ENCODE measurements at regions not wholly inside any gene's neighbourhood (a gene's known extent, or its start where the extent isn't known, plus 50 kb on each side); places are given as distances from the start of the nearest gene placed in this dataset.
"Not testable (repeated sequence)": the region's sequence is repeated elsewhere in the genome, so short reads cannot be mapped to it uniquely, and the experiment has no call there.

DNA sequence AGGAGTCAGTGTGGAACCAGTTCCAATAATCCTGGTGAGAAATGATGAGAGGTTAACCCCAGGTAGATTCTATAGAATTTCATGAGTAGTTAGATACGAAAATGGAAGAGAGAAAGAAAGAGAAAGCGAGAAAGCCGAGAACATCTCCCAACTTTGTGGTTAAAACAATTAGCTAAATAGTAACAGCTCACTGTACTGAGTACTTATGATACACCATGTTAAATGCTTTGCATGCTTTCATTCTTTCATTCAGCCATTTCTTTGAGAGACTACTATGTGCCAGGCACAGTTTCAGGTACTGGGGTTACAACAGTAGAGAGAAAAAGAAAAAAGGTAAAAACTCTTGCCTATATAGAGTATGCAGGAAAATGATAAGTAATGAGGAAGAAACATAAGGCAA, 109.7 kb upstream of the SYT6 start:
- no peak for DNase-seq (ENCODE audit: low read depth in 2 of 2)

DNA sequence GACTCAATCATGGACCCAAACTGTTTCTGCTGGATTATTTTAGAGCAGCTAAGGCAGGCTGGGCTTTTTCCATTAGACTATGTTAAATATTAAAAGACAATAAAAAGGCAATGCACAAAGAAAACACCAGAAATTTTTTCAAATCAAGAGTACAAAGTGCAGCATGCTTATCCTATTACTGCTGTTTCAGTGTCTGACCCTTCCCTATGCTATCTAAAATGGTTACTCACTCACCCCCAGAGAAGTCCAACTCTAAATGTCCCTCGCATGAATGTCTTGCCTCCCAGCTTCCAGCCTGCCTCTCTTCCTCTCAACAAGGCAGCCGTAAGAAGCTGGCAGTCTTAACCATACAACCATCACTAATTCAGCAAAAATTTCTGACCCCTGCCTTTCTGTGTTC, 108.7 kb upstream of the SYT6 start:
- no peak for DNase-seq (ENCODE audit: low read depth in 2 of 2)

DNA sequence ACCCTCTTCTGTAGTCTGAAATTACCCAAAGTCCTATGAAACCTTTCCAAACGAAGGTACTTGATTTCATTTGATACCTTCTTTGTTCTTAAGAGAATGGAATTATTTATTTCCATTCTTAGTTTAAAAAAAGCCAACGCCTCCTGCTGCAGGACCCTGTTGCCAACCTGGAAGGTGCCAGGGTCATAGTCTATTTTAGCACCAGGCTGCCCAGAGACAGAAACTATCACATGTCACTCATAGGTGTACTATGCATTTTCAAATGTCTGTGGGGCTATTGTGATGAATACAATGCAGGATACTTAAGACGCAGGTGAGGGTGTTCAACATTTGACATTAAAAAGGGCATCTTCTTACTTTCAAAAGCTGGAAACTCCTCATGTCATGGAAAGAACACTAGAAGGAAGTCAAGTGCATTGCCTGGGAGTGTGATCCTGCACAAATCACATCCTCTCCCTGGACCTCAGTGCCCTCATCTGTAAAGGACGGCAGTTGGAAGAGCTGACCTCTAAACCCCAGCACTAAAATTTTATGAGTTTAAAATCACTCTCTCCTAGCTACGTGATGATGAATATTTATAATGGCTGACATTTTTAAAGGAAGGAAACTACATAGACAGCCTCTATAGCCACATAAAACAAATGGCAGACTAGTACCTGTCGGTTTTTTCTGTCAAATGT, 107.3 kb upstream of the SYT6 start:
- no peak for DNase-seq (ENCODE audit: low read depth in 2 of 2)

DNA sequence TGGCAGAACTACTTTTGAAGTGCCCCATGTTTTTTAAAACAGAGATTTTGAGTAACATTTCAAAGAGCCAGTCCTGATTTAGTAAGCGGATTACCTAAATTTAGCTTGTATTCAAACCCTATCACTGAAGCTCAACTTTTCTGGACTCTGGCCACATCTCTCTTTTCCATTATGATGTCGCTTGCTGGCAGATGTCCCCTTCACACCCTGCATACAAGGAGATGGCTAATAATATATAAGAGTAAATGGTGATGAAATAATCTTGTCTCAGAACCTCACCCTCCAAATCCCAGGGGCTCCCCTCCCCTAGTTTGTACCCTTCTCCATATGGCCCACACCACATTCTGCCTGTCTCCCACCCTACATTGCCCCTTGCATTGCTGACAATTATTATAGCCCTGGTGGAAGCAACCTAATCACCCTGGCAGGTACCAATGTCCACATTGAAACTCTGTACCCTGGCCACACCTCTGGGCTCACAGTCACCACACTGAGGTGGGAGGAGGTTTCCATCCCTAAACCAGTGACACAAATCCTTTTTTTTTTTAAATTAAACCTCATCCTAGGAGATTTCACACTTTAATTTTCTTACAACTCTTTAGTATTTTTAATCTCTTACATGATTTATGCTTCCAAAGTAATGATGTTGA, 106.0 kb upstream of the SYT6 start:
- no peak for DNase-seq (ENCODE audit: low read depth in 2 of 2)

DNA sequence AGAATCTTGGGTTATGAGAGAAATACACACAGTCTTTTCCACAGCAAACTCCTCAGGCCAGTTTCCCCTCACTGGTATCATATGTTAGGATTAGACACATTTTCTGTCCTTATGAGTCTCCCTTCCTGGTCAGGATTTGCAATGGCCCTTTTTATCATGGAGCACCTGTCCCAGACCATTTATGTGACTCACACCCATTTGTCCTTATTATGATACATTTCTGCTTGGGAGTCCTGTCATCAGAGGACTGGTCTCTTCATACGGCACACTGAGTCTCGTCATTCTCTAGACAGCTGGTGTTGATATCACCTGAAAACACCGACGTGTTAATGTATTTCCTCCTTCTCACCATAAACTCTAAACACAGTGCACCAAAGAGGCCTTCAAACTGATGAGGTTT, 105.0 kb upstream of the SYT6 start:
- DNase-seq (ENCODE audit: low read depth in 2 of 2): no peak

DNA sequence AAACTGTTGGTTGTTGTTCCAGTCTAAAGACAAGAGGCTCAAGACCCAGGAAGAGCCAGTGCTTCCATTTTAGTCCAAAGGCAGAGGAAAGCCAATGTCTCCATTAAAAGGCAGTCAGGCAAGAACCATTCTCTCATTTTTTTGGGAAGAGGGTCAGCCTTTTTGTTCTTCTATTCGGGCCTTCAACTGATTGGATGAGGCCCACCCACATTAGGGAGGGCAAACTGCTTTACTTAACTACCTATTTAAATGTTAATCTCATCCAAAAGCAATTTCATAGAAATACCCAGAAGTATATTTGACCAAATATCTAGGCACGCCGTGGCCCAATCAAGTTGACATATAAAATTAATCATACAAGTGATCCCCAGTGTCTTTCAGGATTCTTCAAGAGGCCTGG, 104.4 kb upstream of the SYT6 start:
- DNase-seq (ENCODE audit: low read depth in 2 of 2): no peak

DNA sequence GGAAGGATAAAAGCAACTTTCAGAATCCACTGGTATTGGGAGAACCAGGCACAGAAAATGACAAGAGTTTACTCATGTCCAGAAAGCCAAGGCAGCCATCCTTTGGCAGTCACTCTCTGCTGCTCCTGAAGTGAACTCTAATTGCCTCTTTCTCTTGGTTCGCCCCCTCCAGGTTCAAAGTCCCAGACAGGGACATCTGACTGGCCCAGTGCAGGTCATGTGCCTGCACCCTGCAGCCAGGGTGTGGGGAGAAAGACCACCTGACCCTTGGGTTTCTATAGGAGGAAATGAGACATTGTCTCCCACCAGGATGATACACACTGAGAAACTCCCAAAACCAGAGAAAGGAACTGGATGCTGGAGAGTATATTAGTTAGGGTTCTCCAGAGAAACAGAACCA, 103.9 kb upstream of the SYT6 start:
- no peak for DNase-seq (ENCODE audit: low read depth in 2 of 2)

DNA sequence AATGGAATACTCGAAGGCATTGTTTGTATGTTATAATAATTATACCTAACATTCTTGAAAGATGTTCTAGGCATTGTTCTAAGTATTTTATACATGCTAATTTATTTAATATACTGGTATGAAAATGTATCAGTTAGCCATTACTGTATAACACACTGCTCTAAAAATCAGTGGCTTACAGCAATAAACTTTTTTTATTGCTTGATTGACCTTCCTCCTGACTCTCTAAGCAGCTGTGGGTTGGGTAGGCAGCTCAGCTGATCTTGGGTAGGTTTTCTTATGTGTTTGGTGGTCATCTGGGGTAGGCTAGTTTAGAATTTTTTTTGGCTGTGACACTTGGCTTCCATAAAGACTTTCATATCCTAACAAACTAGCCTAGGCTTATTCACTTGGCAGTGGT, 100.2 kb upstream of the SYT6 start:
- no peak for DNase-seq (ENCODE audit: low read depth in 2 of 2)

DNA sequence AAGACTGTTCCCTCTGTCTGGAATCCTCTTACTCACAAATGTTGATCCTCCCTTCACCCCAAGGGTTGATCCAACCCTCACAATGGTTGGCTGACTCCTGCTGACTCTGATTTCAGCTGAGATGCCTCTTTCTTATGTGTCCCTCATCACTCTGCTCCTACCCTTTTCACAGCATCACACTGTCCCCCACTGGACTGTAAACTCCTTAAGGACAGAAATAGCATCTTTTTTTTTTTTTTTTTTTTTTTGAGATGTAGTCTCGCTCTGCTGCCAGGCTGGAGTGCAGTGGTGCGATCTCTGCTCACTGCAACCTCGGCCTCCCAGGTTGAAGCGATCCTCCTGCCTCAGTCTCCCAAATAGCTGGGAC, 97.9 kb upstream of the SYT6 start:
- DNase-seq (ENCODE audit: low read depth in 2 of 2): no peak

DNA sequence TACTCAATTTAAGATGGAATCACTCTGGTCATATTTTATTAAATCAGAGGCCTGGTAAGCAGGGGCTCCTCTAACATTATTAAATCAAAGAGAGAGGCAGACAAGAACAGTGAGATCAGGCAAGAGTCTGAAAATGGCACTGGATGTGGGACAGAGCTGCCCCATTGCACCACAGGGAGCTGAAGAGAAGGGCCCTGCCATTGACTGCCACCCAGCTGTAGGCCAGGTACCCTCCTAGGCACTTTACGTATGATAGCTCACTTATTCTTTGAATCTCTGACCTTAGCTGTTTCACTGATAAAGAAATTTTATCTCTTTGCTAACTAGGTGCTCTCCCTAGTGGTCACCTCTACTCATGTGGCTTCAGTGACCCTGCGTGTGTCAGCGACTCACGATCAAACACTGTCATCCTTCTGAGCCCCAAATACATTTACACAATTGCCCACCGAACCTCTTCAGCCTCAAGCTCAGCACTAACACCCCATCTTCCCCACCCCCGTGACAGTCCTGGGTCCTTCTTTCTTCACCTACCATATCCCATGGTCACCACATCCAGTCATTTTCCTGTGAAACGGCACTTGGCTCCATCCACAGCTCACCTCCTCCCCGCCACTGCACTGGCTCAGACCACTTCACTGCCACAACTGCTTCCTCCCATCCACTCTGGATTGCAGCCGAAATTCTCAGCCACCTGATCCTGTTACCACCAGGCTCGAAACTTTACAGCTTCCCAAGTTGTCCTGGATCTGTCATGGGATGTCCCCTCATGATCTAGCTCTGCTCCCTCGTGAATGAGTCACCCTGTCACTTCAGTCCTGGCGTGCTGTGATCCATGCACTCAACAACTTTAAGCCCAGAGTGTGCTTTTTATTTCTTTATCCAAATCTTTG, 97.3 kb upstream of the SYT6 start:
- no peak for DNase-seq (ENCODE audit: low read depth in 2 of 2)

DNA sequence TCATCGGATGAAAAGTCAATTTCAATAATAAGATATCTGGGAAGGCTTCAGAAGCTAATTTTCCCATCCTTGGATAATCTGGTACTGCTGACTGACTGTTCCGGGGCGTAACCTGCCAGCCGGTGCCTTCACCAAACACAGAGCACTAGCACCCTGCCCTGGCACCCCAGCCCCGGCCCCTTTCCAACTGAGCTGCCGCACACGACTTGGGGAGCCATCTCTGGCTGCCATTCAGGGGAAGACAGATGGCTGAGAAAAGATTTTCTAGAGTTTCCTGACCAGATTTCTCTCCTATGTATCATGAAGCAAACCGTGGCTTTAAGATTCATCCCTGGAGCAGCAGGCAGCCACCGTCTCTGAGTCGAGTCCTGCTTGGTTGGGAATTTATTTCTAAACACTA, 96.0 kb upstream of the SYT6 start:
- DNase-seq (ENCODE audit: low read depth in 2 of 2): no peak

DNA sequence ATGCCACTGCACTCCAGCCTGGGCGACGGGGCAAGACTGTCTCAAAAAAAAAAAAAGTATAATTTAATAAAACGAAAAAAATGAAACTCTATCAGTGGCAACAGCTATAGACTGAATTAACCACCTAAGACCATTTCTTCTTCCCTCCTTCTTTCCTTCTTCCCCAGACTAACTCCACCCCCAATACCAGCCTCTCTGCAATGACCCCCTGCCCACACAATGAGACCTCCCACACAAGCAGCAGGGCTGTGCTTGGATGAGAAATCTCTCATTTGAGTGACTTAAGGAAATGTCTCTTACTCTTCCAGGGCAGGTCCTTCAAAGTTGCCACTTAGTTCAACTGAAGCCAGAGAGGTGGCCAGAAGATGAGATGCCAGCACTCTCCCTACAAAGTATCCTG, 94.5 kb upstream of the SYT6 start:
- DNase-seq (ENCODE audit: low read depth in 2 of 2): no peak

DNA sequence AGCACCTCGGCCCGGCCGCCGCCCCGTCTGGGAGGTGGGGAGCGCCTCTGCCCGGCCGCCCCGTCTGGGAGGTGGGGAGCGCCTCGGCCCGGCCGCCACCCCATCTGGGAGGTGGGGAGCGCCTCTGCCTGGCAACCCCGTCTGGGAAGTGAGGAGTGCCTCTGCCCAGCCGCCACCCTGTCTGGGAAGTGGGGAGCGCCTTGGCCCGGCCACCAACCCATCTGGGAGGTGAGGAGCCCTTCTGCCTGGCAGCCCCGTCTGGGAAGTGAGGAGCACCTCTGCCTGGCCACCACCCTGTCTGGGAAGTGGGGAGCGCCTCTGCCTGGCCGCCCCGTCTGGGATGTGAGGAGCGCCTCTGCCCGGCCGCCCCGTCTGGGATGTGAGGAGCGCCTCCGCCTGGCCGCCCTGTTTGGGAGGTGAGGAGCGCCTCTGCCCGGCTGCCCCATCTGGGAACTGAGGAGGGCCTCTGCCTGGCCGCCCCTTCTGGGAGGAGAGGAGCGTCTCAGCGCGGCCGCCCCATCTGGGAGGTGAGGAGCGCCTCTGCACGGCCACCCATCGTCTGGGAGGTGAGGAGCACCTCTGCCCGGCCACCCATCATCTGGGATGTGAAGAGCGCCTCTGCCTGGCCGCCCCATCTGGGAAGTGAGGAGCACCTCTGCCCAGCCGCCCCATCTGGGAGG, 89.0 kb upstream of the SYT6 start:
- not testable (repeated sequence) for DNase-seq (ENCODE audit: low read depth in 2 of 2)

DNA sequence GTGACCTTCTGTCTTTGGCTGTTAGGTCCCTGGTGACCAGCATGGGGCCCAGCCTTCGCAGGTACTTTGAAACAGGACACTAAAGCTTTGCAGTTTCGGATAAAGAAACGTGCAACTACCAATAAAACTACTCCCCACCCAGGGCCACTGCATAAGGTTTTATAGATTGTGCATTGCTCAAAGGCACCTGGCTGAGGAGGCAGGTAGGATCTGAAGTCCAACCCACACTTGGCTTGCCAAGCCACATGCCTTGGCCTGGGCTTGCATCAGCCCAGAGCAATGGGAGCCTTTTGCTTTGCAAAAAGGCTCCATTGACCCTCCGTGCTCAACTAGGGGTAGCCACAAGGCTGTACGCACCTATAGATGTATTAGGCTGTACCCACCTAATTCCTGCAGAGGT, 84.4 kb upstream of the SYT6 start:
- DNase-seq (ENCODE audit: low read depth in 2 of 2): no peak

DNA sequence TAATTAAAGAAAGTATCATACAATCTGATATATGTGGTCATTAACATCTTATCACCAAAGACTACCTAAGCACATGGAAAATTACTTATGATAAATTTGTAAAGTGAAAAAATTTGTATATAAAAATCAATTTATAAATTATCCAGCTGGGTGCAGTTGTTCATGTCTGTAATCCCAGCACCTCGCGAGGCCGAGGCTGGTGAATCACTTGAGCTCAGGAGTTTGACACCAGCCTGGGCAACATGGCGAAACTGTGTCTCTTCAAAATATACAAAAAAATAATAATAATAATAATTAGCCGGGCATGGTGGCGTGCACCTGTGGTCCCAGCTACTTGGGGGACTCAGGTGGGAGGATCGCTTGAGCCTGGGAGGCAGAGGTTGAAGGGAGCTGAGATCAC, 82.8 kb upstream of the SYT6 start:
- DNase-seq (ENCODE audit: low read depth in 2 of 2): no peak

DNA sequence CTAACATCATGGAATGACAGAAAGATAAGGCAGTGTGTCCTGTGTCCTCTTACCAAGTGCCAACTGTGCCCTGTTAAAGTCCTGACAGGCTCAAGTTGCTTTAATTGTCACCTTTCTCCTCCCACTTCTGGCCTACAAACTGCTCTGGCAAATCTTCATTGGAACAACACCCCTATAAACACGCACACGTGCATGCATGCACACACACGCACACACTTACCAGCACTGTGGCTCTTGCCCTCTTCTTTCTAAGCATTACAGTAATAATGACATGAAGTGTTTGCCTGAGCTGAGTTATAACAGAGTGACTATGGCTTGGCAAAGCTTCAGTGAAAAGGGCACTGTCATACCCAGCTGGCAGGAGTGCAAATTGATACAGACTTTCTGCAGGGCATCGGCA, 82.3 kb upstream of the SYT6 start:
- DNase-seq (ENCODE audit: low read depth in 2 of 2): no peak

DNA sequence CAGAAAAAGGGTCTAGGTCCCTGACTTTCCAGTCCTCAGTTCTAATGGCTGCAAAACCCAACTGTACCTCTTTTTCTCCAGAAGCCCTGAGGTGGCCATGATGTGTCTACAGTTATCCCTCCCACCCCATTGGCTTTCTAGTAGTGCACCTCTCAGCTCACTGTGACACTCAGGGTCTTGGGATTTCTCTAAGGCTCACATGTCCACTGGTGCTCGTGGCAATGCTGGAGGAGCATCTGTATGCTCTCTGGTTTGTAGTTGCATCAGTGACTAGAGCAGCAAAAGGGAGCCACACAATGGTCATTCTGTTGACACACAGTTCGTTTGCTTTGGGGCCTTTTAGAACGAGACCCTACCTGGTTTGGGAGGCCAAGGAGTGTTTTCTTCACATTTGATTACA, 81.6 kb upstream of the SYT6 start:
- no peak for DNase-seq (ENCODE audit: low read depth in 2 of 2)

DNA sequence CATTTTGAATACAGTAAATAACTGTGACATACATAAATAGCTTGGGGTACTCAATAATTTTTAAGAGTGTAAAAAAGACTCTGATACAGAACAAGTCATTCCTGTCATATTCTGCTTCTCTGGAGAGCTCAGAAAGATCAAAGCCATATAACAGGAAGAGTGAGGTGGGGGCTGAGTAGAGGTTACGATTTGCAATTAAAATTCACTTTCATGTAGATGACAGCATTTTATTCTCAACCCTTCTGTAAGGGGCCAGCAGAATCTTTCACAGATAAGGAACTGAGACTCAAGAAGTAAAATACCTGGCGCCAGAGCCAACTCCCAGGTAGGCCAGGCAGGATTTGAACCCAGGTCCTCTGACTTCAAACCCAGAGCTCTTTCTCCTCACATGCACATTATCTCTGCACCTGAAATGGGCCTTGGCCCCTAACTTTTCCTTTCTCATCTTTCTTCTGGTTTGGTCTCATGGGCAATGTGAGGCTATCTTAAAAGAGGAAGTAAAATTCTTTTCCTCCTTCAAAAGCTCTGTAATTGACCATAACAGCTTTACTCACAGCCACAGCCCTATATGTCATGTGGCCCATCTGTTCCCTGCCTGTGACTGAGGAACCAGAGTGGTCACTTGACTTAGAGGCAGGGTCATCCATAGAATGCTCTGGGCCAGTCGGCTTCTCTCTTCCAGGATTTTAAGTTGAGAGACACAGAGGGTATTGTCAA, 80.9 kb upstream of the SYT6 start:
- no peak for DNase-seq (ENCODE audit: low read depth in 2 of 2)

DNA sequence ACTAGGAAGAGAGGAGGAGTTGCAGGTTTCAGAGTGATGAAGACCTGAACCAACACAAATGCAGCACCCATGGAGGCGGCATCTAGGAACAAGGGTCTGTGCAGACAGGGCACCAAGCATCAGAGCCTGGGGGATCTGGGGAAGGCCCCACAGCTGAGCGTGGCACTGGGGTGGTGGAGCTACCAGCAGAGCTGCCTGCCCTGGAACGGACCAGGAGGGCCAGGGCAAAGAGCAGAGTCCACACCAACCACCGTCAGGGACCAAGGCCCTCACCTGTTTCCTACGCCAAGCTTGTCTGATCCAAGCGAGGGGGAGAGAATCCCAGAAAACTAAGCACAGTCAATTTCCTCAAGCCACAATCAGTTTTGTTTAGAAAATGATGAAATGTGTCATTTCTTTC, 79.0 kb upstream of the SYT6 start:
- DNase-seq (ENCODE audit: low read depth in 2 of 2): no peak

DNA sequence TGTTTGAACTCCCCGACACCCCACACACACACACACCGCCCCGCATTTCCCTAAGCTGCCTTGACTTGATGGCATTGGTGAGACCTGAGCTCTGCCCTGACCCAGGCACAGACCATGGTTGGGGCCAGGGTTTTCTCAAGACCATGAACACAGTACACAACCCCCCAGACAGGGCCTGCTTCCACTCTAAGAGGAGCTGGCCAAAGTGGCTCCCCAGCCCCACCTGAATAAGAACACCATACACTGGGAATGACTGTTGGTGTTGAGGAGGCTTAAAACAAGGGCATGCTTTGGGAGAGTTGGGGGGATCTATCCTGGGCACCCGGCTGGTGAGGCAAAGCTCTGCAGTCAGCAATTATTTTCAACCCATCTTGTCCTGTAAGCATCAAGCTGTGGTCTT, 77.6 kb upstream of the SYT6 start:
- no peak for DNase-seq (ENCODE audit: low read depth in 2 of 2)

DNA sequence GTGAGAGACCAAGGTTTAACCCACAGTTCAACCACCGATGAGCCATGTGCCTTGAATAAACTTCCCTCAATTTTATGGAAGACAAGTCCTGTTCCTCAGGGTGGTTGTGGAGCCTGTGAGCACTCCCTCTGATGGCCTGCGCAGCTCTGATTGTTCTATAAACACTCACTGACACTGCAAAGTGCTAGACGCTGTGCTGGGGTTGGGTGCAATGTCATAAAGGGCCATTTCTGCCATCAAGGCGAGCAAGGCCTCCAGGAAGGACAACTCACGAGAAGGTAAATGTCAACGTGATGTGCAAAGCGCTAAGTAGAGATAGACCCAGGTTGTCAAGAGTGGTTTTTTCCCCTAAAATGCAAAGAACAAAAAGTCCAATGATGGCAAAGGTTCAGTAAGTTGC, 75.7 kb upstream of the SYT6 start:
- DNase-seq (ENCODE audit: low read depth in 2 of 2): no peak

DNA sequence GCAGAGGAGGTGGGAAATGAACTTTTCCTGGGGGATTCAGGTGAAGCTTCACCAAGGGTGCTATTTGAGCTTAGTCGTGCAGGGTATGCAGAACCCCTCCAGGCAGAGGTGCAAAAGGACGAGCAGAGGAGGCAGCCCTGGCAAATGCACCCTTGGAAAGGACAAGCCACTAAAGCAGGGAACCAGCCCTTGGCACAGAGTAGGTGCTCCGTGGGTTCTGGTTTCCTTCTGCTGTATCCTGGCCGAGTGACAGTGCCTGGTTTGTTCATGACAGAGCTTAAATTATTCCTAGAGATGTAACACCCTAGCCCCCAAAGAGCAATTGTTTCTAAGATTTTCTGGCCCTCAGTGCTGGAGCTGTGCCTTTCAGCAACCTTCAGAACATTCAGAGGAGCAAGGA, 73.4 kb upstream of the SYT6 start:
- no peak for DNase-seq (ENCODE audit: low read depth in 2 of 2)

All from stimulated activated CD8-positive, alpha-beta memory T cell treated with anti-CD3 and anti-CD28 coated beads, Interleukin-15, amount 100 ng/mL, for 48 hours (primary cell).